HepG2 (cell line): ENCODE measurements at regions not wholly inside any gene's neighbourhood (a gene's known extent, or its start where the extent isn't known, plus 50 kb on each side); places are given as distances from the start of the nearest gene placed in this dataset.

Source experiments
- ATAC-seq: fragments of 200-7000 bp; cut with Tn5 transposase; 3 replicates; pipeline ENCODE4 v1.9.1; 2020; ENCODE audit warnings: mild to moderate bottlenecking, moderate library complexity
- BruUV-seq: library from RNA; stranded (reverse); fragments of 400-500 nt; replicated peaks from 2 replicates; lab custom pipeline; 2021; lab: Mats Ljungman, UMichigan
- CTCF ChIA-PET: fragments of 300-600 bp; formaldehyde crosslinking; extraction: SDS; loops from one replicate; lab custom pipeline; 2021; ENCODE audit warnings: low total read pairs, inconsistent platforms, low intra/inter-chr PET ratio; lab: Yijun Ruan, JAX
- POLR2A ChIA-PET: fragments of 350-600 bp; sonication (Branson Sonifier 250); formaldehyde crosslinking; loops from one replicate; lab custom pipeline; 2020; ENCODE audit warnings: antibody characterized with exemption, inconsistent platforms; lab: Yijun Ruan, JAX
- DNase-seq: peaks from one replicate; pipeline ENCODE4 v3.0.0-alpha.2; 2015; ENCODE audit warnings: low spot score
- FAIRE-seq: peaks from 3 replicates; lab custom pipeline; 2011; peaks lifted over from hg19 to GRCh38; lab: Jason Lieb, UNC
- H2AFZ ChIP-seq: one replicate; pipeline ENCODE4 v1.6.1; 2011; ENCODE audit warnings: low read length, inconsistent platforms
- H3K27ac ChIP-seq: fragments of 300-600 bp; 3 replicates; pipeline ENCODE4 v1.8.0; 2011; ENCODE audit warnings: mixed run types, mild to moderate bottlenecking, mixed read lengths, low read length, inconsistent platforms; ENCODE audit not compliant: insufficient read depth; ENCODE audit errors: extremely low read length
- H3K27me3 ChIP-seq, 2 experiments: fragments of 200-600 bp in 1 of 2; 2 replicates in 1 of 2; 3 replicates in 1 of 2; pipeline versions ENCODE4 v1.6.0 to v1.8.0; 2011; ENCODE audit warnings: low read length in 2 of 2, mild to moderate bottlenecking in 2 of 2, moderate library complexity in 2 of 2, inconsistent platforms in 1 of 2; ENCODE audit not compliant: insufficient read depth in 2 of 2, control insufficient read depth in 1 of 2
- H3K36me3 ChIP-seq, 2 experiments: fragments of 200-600 bp in 1 of 2; replicated peaks in 1 of 2; 2 replicates in 1 of 2; 3 replicates in 1 of 2; pipeline versions ENCODE4 v1.5.1 to v1.8.0; 2011; ENCODE audit warnings: low read length in 2 of 2, inconsistent platforms in 1 of 2; ENCODE audit not compliant: insufficient read depth in 2 of 2, control insufficient read depth in 1 of 2
- H3K4me1 ChIP-seq: 2 replicates; pipeline ENCODE4 v1.5.1; 2012; ENCODE audit warnings: low read length, inconsistent platforms; ENCODE audit not compliant: insufficient read depth
- H3K4me2 ChIP-seq: 2 replicates; pipeline ENCODE4 v1.6.0; 2011; ENCODE audit warnings: low read depth, low read length, inconsistent platforms
- H3K4me3 ChIP-seq, 3 experiments: fragments of 200-600 bp in 1 of 3; sonication (generic), shearing (Covaris generic) in 1 of 3; replicated peaks in 1 of 3; 2 replicates each; pipeline ENCODE4 v1.5.1; 2011 to 2016; ENCODE audit warnings: low read length in 3 of 3, inconsistent platforms in 2 of 3, low read depth in 2 of 3, mild to moderate bottlenecking in 2 of 3, control low read depth in 1 of 3, mixed read lengths in 1 of 3; ENCODE audit not compliant: insufficient read depth in 1 of 3
- H3K79me2 ChIP-seq: one replicate; pipeline ENCODE4 v1.6.1; 2011; ENCODE audit warnings: low read length, inconsistent platforms; ENCODE audit not compliant: insufficient read depth
- H3K9ac ChIP-seq: 2 replicates; pipeline ENCODE4 v1.6.0; 2011; ENCODE audit warnings: mild to moderate bottlenecking, low read depth, low read length, inconsistent platforms; ENCODE audit not compliant: insufficient read depth
- H3K9me3 ChIP-seq: 2 replicates; pipeline ENCODE4 v1.5.1; 2012; ENCODE audit warnings: mild to moderate bottlenecking, low read length
- H4K20me1 ChIP-seq: 2 replicates; pipeline ENCODE4 v1.6.0; 2011; ENCODE audit warnings: inconsistent platforms, mild to moderate bottlenecking, low read length, moderate library complexity; ENCODE audit not compliant: insufficient read depth
- GFI1 ChIP-seq: sonication (generic); formaldehyde crosslinking; IDR thresholded peaks from 2 replicates; pipeline ENCODE4 v1.5.0; 2020; ENCODE audit warnings: missing genetic modification reagents, mild to moderate bottlenecking, borderline replicate concordance
- LCORL ChIP-seq, 2 experiments: fragments of 450-650 bp in 1 of 2; sonication (generic) in 1 of 2; formaldehyde crosslinking in 1 of 2; IDR thresholded peaks; 2 replicates each; pipeline versions ENCODE4 v1.5.0 to v1.6.1; 2017 to 2020; ENCODE audit warnings: antibody characterized with exemption in 1 of 2, missing genetic modification reagents in 1 of 2
- MTA1 ChIP-seq: sonication (generic); formaldehyde crosslinking; IDR thresholded peaks from 2 replicates; pipeline ENCODE4 v1.4.0; 2020; ENCODE audit warnings: missing genetic modification reagents, mild to moderate bottlenecking, borderline replicate concordance
- ZNF33A ChIP-seq: sonication (generic); formaldehyde crosslinking; IDR thresholded peaks from 2 replicates; pipeline ENCODE4 v1.5.1; 2020; ENCODE audit warnings: missing genetic modification reagents, mild to moderate bottlenecking, moderate library complexity, borderline replicate concordance
- ZNF549 ChIP-seq: sonication (generic); formaldehyde crosslinking; IDR thresholded peaks from 2 replicates; pipeline ENCODE4 v1.5.0; 2020; ENCODE audit warnings: missing genetic modification reagents
- ZNF883 ChIP-seq: sonication (generic); formaldehyde crosslinking; IDR thresholded peaks from 2 replicates; pipeline ENCODE4 v1.5.1; 2020; ENCODE audit warnings: mild to moderate bottlenecking, missing genetic modification reagents; ENCODE audit errors: not compliant biosample characterization
- WGBS: methylation state at CpG from one replicate; pipeline ENCODE4 v1.1.6; 2017; ENCODE audit warnings: low lambda C conversion rate; 5-methylcytosine and 5-hydroxymethylcytosine counted together
- in situ Hi-C: cut with HindIII; loops from 2 replicates; pipeline ENCODE4 v1.10.0; 2017; ENCODE audit warnings: low pct_unique_long_range_greater_than_20kb; ENCODE audit not compliant: extremely low pct_ligation_motif_present
- intact Hi-C: fragments of 100-400 bp; cut with micrococcal nuclease; formaldehyde crosslinking; loops from one replicate; pipeline ENCODE4 v1.10.0; 2022; ENCODE audit not compliant: unreplicated experiment
- TF ChIP-seq, protein P1 (sequence below): fragments of 450-650 bp; IDR thresholded peaks from 2 replicates; pipeline ENCODE4 v1.6.1; 2017
- TF ChIP-seq, protein P2 (sequence below): IDR thresholded peaks from 2 replicates; pipeline ENCODE4 v1.6.1; 2012; ENCODE audit warnings: inconsistent platforms
- TF ChIP-seq, protein P3 (sequence below): sonication (generic); formaldehyde crosslinking; IDR thresholded peaks from 2 replicates; pipeline ENCODE4 v1.5.1; 2020; ENCODE audit warnings: missing genetic modification reagents, mild to moderate bottlenecking, borderline replicate concordance

DNA sequence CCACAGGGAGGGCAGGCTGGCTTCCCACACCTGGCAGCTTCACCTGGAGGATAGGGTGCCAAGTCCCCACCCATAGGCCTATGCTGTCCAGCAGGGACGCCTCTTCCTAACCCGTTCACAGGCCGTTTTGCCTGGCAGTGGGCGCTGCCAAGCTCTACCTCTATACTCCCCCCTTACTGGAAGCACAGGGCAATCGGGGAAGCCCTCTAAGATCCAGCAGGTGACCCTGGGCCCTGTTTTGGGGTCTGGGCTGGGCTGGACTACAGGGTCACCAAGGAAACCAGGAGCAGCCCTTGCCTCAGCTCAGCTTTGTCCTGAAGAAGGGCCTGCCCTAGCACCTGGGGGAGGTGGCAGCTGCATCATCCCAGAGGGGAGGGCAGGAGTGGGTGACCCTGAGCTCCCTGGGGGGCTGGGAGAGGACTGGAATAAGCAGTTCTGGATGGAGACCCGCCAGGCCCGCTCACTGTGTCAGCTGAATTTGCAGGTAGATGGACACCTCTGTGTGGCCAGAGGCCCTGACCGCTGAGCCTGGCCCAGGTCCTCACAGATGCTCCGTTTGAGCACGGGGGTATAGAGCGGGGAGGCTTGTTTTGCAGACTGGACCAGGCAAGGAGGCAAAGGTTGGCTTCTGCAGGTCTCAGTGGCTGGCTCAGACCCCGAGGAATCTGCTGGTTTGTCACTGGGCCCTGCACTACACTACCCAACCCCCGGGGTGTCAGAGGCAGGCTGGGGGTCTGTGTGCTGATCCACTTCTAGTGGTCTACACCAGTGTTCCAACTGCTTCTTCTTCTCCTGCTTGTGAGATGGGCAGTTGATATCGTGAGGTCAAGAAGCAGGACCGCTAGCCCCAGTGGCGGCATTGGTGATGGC lies 163.1 kb downstream of the ASB1 start (continued):
- TF ChIP-seq, protein P1, sequence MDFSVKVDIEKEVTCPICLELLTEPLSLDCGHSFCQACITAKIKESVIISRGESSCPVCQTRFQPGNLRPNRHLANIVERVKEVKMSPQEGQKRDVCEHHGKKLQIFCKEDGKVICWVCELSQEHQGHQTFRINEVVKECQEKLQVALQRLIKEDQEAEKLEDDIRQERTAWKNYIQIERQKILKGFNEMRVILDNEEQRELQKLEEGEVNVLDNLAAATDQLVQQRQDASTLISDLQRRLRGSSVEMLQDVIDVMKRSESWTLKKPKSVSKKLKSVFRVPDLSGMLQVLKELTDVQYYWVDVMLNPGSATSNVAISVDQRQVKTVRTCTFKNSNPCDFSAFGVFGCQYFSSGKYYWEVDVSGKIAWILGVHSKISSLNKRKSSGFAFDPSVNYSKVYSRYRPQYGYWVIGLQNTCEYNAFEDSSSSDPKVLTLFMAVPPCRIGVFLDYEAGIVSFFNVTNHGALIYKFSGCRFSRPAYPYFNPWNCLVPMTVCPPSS = no peak

DNA sequence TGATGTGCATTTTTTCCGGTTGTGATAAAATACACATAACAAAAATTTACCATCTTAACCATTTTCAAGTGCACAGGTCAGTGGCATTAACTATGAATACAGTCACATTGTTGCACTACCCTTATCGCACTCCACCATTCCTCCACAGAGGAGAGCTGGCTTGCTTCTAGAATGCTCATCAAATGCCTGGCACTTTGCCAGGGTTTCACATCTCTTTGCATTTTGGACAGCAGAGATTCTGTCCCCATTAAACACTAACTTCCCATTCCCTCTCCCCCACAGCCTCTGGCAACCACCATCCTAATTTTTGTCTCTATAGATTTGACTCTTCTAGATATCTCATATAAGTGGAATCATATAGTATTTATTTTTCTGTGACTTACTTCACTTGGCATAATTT lies 165.0 kb downstream of the ASB1 start:
- FAIRE-seq (no peak), DNase-seq (no peak), ATAC-seq (no peak)
- TF ChIP-seq MTA1 (CRISPR knock-in tag) (no peak), LCORL (IDR thresholded peaks at IDR 0.05) (peak; percentile 71; the same call in 1 of the 2 replicates), LCORL (CRISPR knock-in tag; IDR thresholded peaks at IDR 0.05) (no peak)
- H3K4me3 ChIP-seq = no peak overlapping the region
- peaks cover 5 to 48% of the 10 kb centered on the region in 2 experiments; a peak in 3 of 5 replicates for H3K27me3 ChIP-seq
- intact Hi-C loops (no loop called here), in situ Hi-C loops (no loop called here)
- no TSS peak for BruUV-seq
- no peaks in the 10 kb centered on the region for H3K36me3 ChIP-seq
- CTCF ChIA-PET = no interaction called here
- WGBS = 48% methylated on average over 2 of the region's 2 CpGs
- POLR2A ChIA-PET = no interaction called here
- no peak overlapping the region for H3K9ac ChIP-seq
- H3K27ac ChIP-seq = no peak overlapping the region
- no peaks in the 10 kb centered on the region for H3K9me3 ChIP-seq
- no peaks in the 10 kb centered on the region for H3K79me2 ChIP-seq
- no peak overlapping the region for H3K4me2 ChIP-seq
- peaks cover 2% of the 10 kb centered on the region for H3K4me1 ChIP-seq
- no peaks in the 10 kb centered on the region for H4K20me1 ChIP-seq
- no peak overlapping the region for H2AFZ ChIP-seq

DNA sequence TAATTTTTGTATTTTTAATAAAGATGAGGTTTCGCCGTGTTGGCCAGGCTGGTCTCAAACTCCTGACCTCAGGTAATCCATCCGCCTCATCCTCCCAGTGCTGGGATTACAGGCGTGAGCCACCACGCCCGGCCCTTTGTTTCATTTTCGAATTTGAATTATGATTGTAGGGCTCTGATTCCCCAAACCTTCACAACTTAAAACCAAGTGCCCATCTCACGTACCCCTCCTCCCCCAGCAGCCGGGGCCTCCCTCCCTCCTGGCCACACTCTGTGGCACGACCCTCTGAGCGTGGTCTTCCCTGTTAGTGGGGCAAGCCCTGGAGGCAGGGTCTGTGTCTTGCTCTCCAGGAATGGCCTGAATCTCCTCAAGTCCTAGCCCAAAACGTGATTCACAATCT lies 166.5 kb downstream of the ASB1 start:
- Histone ChIP-seq H3K4me1 (peaks cover 16% of the 10 kb centered on the region), H3K9me3 (no peaks in the 10 kb centered on the region), H3K4me2 (no peak overlapping the region), H3K27ac (no peak overlapping the region), H3K27me3 (peaks cover 5 to 59% of the 10 kb centered on the region in 2 experiments; a peak in 4 of 5 replicates), H2AFZ (no peak overlapping the region), H3K4me3 (no peak overlapping the region), H4K20me1 (no peaks in the 10 kb centered on the region), H3K79me2 (no peaks in the 10 kb centered on the region), H3K9ac (no peak overlapping the region), H3K36me3 (no peaks in the 10 kb centered on the region)
- intact Hi-C loops = no loop called here
- FAIRE-seq = no peak
- no peak for DNase-seq
- POLR2A ChIA-PET = no interaction called here
- in situ Hi-C loops = no loop called here
- no TSS peak for BruUV-seq
- ATAC-seq = no peak
- 50% methylated on average over 12 of the region's 12 CpGs for WGBS
- CTCF ChIA-PET = no interaction called here
- no peak for TF ChIP-seq ZNF883 (CRISPR knock-in tag)
- TF ChIP-seq, protein P2, sequence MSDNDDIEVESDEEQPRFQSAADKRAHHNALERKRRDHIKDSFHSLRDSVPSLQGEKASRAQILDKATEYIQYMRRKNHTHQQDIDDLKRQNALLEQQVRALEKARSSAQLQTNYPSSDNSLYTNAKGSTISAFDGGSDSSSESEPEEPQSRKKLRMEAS = no peak
- no peak for TF ChIP-seq ZNF33A
- TF ChIP-seq, protein P3, sequence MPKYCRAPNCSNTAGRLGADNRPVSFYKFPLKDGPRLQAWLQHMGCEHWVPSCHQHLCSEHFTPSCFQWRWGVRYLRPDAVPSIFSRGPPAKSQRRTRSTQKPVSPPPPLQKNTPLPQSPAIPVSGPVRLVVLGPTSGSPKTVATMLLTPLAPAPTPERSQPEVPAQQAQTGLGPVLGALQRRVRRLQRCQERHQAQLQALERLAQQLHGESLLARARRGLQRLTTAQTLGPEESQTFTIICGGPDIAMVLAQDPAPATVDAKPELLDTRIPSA (CRISPR knock-in tag) = no peak
- no peak for TF ChIP-seq GFI1 (CRISPR knock-in tag)
- TF ChIP-seq ZNF549 (CRISPR knock-in tag) = no peak
